LNCaP clone FGC (cell line): ENCODE measurements at regions not wholly inside any gene's neighbourhood (a gene's known extent, or its start where the extent isn't known, plus 50 kb on each side); places are given as distances from the start of the nearest gene placed in this dataset.

Source experiments
- DNase-seq: peaks from one replicate; pipeline ENCODE4 v3.0.0-alpha.2; 2011; ENCODE audit warnings: low read depth
- H3K4me3 ChIP-seq: 2 replicates; pipeline ENCODE4 v1.5.1; 2011; ENCODE audit warnings: mild to moderate bottlenecking, low read depth, low read length, control low read depth
- CTCF ChIP-seq: IDR thresholded peaks from 2 replicates; pipeline ENCODE4 v1.5.1; 2012; ENCODE audit warnings: mild to moderate bottlenecking; ENCODE audit not compliant: control insufficient read depth, insufficient read depth; ENCODE audit errors: extremely low read depth

GRCh38 chr16:85208643-85209520 is 96.6 kb upstream of the CIBAR2 start:
- H3K4me3 ChIP-seq = no peak overlapping the region
- no peak for DNase-seq
- TF ChIP-seq CTCF = no peak

DNA sequence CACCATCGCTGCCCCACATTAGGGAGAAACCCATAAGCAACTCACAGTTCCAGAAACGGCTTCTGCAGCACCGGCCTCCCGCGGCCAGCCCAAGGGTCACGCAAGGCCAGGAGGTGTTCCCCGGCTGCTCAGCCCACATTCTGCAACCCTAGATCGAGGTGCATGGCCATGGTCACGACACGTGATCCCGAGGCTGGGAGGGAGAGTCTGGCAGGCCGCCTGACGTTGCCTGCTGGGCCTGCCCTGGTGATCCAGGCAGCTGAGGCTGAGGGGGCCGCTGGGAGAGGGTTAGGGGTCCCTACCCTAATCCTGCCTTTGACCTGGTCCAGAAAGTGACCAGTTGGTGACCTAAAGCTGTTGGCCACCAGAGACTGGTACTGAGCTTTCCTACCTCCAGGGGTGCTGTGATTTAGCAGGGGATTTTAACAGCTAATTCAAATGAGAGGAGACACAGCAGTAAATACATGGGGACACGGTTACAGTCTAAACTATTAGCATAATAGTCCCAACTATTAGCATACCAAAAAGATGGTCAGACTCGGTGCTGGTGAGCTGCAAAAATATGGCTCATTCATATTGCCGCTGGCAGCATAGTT is 97.4 kb upstream of the CIBAR2 start:
- H3K4me3 ChIP-seq = no peak overlapping the region
- no peak for TF ChIP-seq CTCF

GRCh38 chr16:85210423-85211169 is 98.3 kb upstream of the CIBAR2 start:
- no peak for DNase-seq
- TF ChIP-seq CTCF = no peak
- no peak overlapping the region for H3K4me3 ChIP-seq

More for the DNA sequence above, 97.4 kb upstream of the CIBAR2 start:
- DNase-seq = no peak

DNA sequence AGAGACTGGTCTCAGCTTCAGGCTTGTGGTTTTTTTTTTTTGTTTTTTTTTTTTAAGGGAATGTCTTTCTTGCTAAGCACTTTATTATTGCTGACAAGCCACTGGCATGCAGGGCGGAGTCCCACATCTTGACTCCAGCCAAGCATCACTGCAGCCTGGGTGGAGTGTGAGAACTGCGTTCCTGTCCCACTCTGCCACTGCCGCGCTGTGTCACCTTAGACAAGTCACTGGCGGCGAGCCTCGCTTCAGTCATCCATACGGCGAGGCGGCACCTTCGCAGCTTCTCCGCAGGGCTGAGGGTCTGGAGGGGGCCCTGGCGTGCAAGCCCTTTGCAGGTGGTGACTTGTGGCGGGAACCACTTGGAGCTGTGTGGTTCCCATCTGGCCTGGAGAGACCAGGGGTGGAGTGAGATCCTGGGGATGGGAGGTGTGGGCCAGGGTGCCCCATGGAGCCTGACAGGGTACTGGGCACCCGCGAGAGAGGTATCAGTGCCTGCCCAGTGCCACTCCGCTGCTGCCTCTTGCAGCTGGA is 99.1 kb upstream of the CIBAR2 start:
- no peak for TF ChIP-seq CTCF
- H3K4me3 ChIP-seq = no peak overlapping the region
- no peak for DNase-seq

DNA sequence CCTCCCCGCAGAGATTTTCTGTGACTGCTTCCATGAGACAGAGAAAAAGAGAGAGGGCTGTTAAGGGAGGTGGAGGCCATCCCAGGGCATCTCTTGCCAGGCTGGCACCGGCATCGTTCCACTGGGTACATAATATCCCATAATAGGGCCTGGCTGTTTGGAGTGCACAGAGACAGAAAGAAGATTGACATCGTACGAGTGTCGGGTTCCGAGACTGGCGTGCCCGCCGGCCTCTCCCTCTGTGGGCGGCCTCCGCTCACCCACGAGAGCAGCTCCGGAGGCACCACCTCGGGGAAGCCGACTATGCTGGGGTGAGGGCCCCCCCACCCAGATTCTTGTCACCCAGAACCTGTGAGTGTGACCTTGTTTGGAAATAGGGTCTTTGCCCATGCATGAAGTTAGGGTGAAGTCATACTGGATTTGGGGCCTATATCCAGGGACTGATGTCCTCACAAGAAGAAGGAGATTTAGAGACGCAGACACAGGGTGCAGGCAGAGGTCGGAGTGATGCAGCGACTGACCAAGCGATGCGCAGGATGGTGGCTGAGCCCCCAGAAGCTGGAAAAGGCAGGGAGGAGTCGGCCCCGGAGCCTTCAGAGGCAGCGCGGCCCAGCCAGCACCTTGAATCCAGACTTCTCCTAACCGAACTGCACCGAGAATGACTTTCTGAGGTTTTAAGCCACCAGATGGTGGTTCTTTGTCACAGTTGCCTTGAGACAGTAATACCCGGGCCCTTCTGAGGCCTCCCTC is 101.8 kb upstream of the CIBAR2 start:
- TF ChIP-seq CTCF = no peak
- no peak for DNase-seq

GRCh38 chr16:85215478-85216118 is 103.3 kb upstream of the CIBAR2 start:
- TF ChIP-seq CTCF = no peak
- no peak for DNase-seq
- H3K4me3 ChIP-seq = no peak overlapping the region

More for the DNA sequence above, 101.8 kb upstream of the CIBAR2 start:
- H3K4me3 ChIP-seq = no peak overlapping the region
